WTC11 (cell line): ENCODE measurements at regions not wholly inside any gene's neighbourhood (a gene's known extent, or its start where the extent isn't known, plus 50 kb on each side); places are given as distances from the start of the nearest gene placed in this dataset.

Experiments
- ATAC-seq: fragments of 200-7000 bp; cut with Tn5 transposase; 2 replicates; pipeline ENCODE4 v1.10.0; 2021; ENCODE audit warnings: mild to moderate bottlenecking, moderate library complexity
- CTCF ChIA-PET: fragments of 300-600 bp; sonication (Branson Sonifier 250); formaldehyde crosslinking; loops from one replicate; lab custom pipeline; 2021; ENCODE audit warnings: antibody characterized with exemption; lab: Charles Lee
- POLR2A ChIA-PET: fragments of 350-600 bp; sonication (Branson Sonifier 250); formaldehyde crosslinking; loops from one replicate; lab custom pipeline; 2021; ENCODE audit warnings: antibody characterized with exemption; lab: Charles Lee
- DNase-seq: peaks from one replicate; pipeline ENCODE4 v3.0.0; 2021; ENCODE audit warnings: low spot score
- H3K27ac Mint-ChIP-seq: 2 replicates; pipeline ENCODE4 v1.8.0; 2021; ENCODE audit warnings: mixed read lengths
- H3K27me3 Mint-ChIP-seq: 2 replicates; pipeline ENCODE4 v1.8.0; 2021; ENCODE audit warnings: low read depth, mild to moderate bottlenecking, moderate library complexity, mixed read lengths
- H3K36me3 Mint-ChIP-seq: 2 replicates; pipeline ENCODE4 v1.8.0; 2021; ENCODE audit warnings: mixed read lengths
- H3K4me1 Mint-ChIP-seq: 2 replicates; pipeline ENCODE4 v1.8.0; 2022; ENCODE audit warnings: mixed read lengths
- H3K4me3 Mint-ChIP-seq: 2 replicates; pipeline ENCODE4 v1.8.0; 2021; ENCODE audit warnings: mild to moderate bottlenecking, moderate library complexity, mixed read lengths
- H3K9me3 Mint-ChIP-seq: 2 replicates; pipeline ENCODE4 v1.8.0; 2021; ENCODE audit warnings: mixed read lengths
- AFF4 ChIP-seq: sonication (generic); formaldehyde crosslinking; IDR thresholded peaks from 2 replicates; pipeline ENCODE4 v1.8.1; 2023; ENCODE audit warnings: mild to moderate bottlenecking, missing genetic modification reagents, borderline replicate concordance
- ARID4B ChIP-seq: sonication (generic); formaldehyde crosslinking; IDR thresholded peaks from 2 replicates; pipeline ENCODE4 v1.8.0; 2023; ENCODE audit warnings: missing genetic modification reagents, mild to moderate bottlenecking, borderline replicate concordance
- MLX ChIP-seq: sonication (generic); formaldehyde crosslinking; IDR thresholded peaks from 2 replicates; pipeline ENCODE4 v1.8.1; 2023; ENCODE audit warnings: mild to moderate bottlenecking, missing genetic modification reagents, moderate library complexity
- MXD4 ChIP-seq: fragments of 250-450 bp; sonication (Bioruptor Pico); IDR thresholded peaks from 2 replicates; pipeline ENCODE4 v1.8.0; 2021; ENCODE audit warnings: mild to moderate bottlenecking, moderate library complexity, borderline replicate concordance
- NFATC4 ChIP-seq: fragments of 250-450 bp; sonication (Bioruptor Pico); IDR thresholded peaks from 2 replicates; pipeline ENCODE4 v1.9.0; 2021; ENCODE audit warnings: mild to moderate bottlenecking
- NFE2L1 ChIP-seq: sonication (generic); formaldehyde crosslinking; IDR thresholded peaks from 2 replicates; pipeline ENCODE4 v1.8.1; 2023; ENCODE audit warnings: missing genetic modification reagents
- OVOL2 ChIP-seq: fragments of 250-450 bp; sonication (Bioruptor Pico); IDR thresholded peaks from 2 replicates; pipeline ENCODE4 v1.9.0; 2021; ENCODE audit warnings: mild to moderate bottlenecking, borderline replicate concordance
- PRDM15 ChIP-seq: sonication (generic); formaldehyde crosslinking; IDR thresholded peaks from 2 replicates; pipeline ENCODE4 v1.8.0; 2022; ENCODE audit warnings: missing genetic modification reagents
- ZNF317 ChIP-seq: sonication (generic); formaldehyde crosslinking; IDR thresholded peaks from 2 replicates; pipeline ENCODE4 v1.8.1; 2023; ENCODE audit warnings: low read depth, mild to moderate bottlenecking, moderate library complexity, missing genetic modification reagents, borderline replicate concordance
- ZNF423 ChIP-seq: fragments of 250-450 bp; sonication (Bioruptor Pico); IDR thresholded peaks from 2 replicates; pipeline ENCODE4 v2.1.2; 2022; ENCODE audit warnings: mild to moderate bottlenecking, moderate library complexity

- DNase-seq (no peak), ATAC-seq (no peak)
- H3K27me3 Mint-ChIP-seq: no peaks in the 10 kb centered on the region; the same call in 1 of the 2 replicates
- H3K27ac Mint-ChIP-seq: no peak overlapping the region
- ChIA-PET POLR2A (no interaction called here), CTCF (no interaction called here)
- H3K4me3 Mint-ChIP-seq: no peak overlapping the region
- H3K36me3 Mint-ChIP-seq: no peaks in the 10 kb centered on the region
- H3K4me1 Mint-ChIP-seq: no peaks in the 10 kb centered on the region
- no peak for TF ChIP-seq NFE2L1 (CRISPR knock-in tag)
- no peak for TF ChIP-seq OVOL2
- TF ChIP-seq NFATC4: no peak
- TF ChIP-seq ARID4B (CRISPR knock-in tag): no peak
- no peak for TF ChIP-seq MLX (CRISPR knock-in tag)
- TF ChIP-seq ZNF423 (CRISPR knock-in tag): no peak
- no peak for TF ChIP-seq MXD4 (CRISPR knock-in tag)
- no peak for TF ChIP-seq AFF4 (CRISPR knock-in tag)
- no peak for TF ChIP-seq ZNF317 (CRISPR knock-in tag)
- peaks cover 17% of the 10 kb centered on the region for H3K9me3 Mint-ChIP-seq
Observed at GRCh38 chr22:49189871-49190270, 637.8 kb downstream of the BRD1 start.

- peaks cover 17% of the 10 kb centered on the region for H3K9me3 Mint-ChIP-seq
- no peaks in the 10 kb centered on the region for H3K4me1 Mint-ChIP-seq
- H3K36me3 Mint-ChIP-seq: no peaks in the 10 kb centered on the region
- DNase-seq: no peak
- CTCF ChIA-PET: no interaction called here
- no peak for ATAC-seq
- H3K4me3 Mint-ChIP-seq: no peak overlapping the region
- TF ChIP-seq PRDM15 (CRISPR knock-in tag): no peak
- no peaks in the 10 kb centered on the region; the same call in 1 of the 2 replicates for H3K27me3 Mint-ChIP-seq
- H3K27ac Mint-ChIP-seq: no peak overlapping the region
- POLR2A ChIA-PET: no interaction called here
Observed at GRCh38 chr22:49188591-49188990, 639.1 kb downstream of the BRD1 start.
